H9 (cell line): ENCODE measurements at regions not wholly inside any gene's neighbourhood (a gene's known extent, or its start where the extent isn't known, plus 50 kb on each side); places are given as distances from the start of the nearest gene placed in this dataset.

Experiments
- DNase-seq: peaks from one replicate; pipeline ENCODE4 v3.0.0-alpha.2; 2017
- H2AFZ ChIP-seq: one replicate; pipeline ENCODE4 v1.6.1; 2013; ENCODE audit warnings: mild to moderate bottlenecking, low read length, control low read depth, moderate library complexity
- H2AK5ac ChIP-seq: 2 replicates; pipeline ENCODE4 v1.6.1; 2013; ENCODE audit warnings: low read length, control low read depth, mixed read lengths; ENCODE audit not compliant: insufficient read length
- H2BK120ac ChIP-seq: one replicate; pipeline ENCODE4 v1.6.1; 2013; ENCODE audit warnings: low read depth, mild to moderate bottlenecking, low read length, control low read depth, inconsistent platforms; ENCODE audit not compliant: poor library complexity, severe bottlenecking
- H2BK12ac ChIP-seq: 2 replicates; pipeline ENCODE4 v1.6.1; 2013; ENCODE audit warnings: low read length, control low read depth, mixed read lengths, low read depth; ENCODE audit not compliant: insufficient read length
- H2BK15ac ChIP-seq: 2 replicates; pipeline ENCODE4 v1.6.1; 2013; ENCODE audit warnings: low read depth, low read length, control low read depth
- H2BK20ac ChIP-seq: one replicate; pipeline ENCODE4 v1.6.1; 2013; ENCODE audit warnings: low read depth, mild to moderate bottlenecking, low read length, control low read depth, inconsistent platforms; ENCODE audit not compliant: poor library complexity, severe bottlenecking
- H2BK5ac ChIP-seq: 2 replicates; pipeline ENCODE4 v1.6.1; 2013; ENCODE audit warnings: low read length, control low read depth, mixed read lengths; ENCODE audit not compliant: insufficient read length
- H3K14ac ChIP-seq: 2 replicates; pipeline ENCODE4 v1.6.1; 2013; ENCODE audit warnings: low read length, control low read depth; ENCODE audit not compliant: insufficient read depth
- H3K18ac ChIP-seq: 2 replicates; pipeline ENCODE4 v1.6.1; 2013; ENCODE audit warnings: low read depth, mild to moderate bottlenecking, mixed read lengths, low read length, control low read depth; ENCODE audit not compliant: insufficient read length
- H3K23ac ChIP-seq: 2 replicates; pipeline ENCODE4 v1.6.1; 2013; ENCODE audit warnings: low read length, control low read depth, mixed read lengths, low read depth; ENCODE audit not compliant: insufficient read length
- H3K23me2 ChIP-seq: 2 replicates; pipeline ENCODE4 v1.6.1; 2013; ENCODE audit warnings: low read depth, mild to moderate bottlenecking, mixed read lengths, low read length, control low read depth; ENCODE audit not compliant: insufficient read length, poor library complexity, severe bottlenecking
- H3K27ac ChIP-seq: 2 replicates; pipeline ENCODE4 v1.5.1; 2013; ENCODE audit warnings: low read length, control low read depth, mixed read lengths, low read depth; ENCODE audit not compliant: insufficient read length
- H3K27me3 ChIP-seq: 2 replicates; pipeline ENCODE4 v1.6.1; 2013; ENCODE audit warnings: low read length, control low read depth, inconsistent platforms; ENCODE audit not compliant: insufficient read depth
- H3K4ac ChIP-seq: 2 replicates; pipeline ENCODE4 v1.6.1; 2013; ENCODE audit warnings: low read depth, mild to moderate bottlenecking, control low read depth, inconsistent platforms, low read length, moderate library complexity
- H3K4me1 ChIP-seq: 2 replicates; pipeline ENCODE4 v1.6.1; 2013; ENCODE audit warnings: low read length, control low read depth, inconsistent platforms; ENCODE audit not compliant: insufficient read depth
- H3K4me2 ChIP-seq: 2 replicates; pipeline ENCODE4 v1.6.1; 2013; ENCODE audit warnings: low read length, control low read depth, mixed read lengths; ENCODE audit not compliant: insufficient read length, insufficient read depth
- H3K56ac ChIP-seq: 2 replicates; pipeline ENCODE4 v1.6.1; 2013; ENCODE audit warnings: low read depth, mild to moderate bottlenecking, mixed read lengths, low read length, control low read depth; ENCODE audit not compliant: insufficient read length
- H3K79me1 ChIP-seq: 2 replicates; pipeline ENCODE4 v1.6.1; 2013; ENCODE audit warnings: low read depth, mild to moderate bottlenecking, moderate library complexity, low read length, control low read depth, inconsistent platforms; ENCODE audit not compliant: insufficient read depth, poor library complexity, severe bottlenecking
- H3K79me2 ChIP-seq: 2 replicates; pipeline ENCODE4 v1.6.1; 2013; ENCODE audit warnings: low read length, control low read depth, inconsistent platforms; ENCODE audit not compliant: insufficient read depth
- H3K9ac ChIP-seq: 2 replicates; pipeline ENCODE4 v1.6.1; 2013; ENCODE audit warnings: low read length, control low read depth, mixed read lengths; ENCODE audit not compliant: insufficient read length; ENCODE audit errors: extremely low read depth
- H3K9me3 ChIP-seq: one replicate; pipeline ENCODE4 v1.6.1; 2013; ENCODE audit warnings: low read depth, low read length, inconsistent platforms; ENCODE audit not compliant: control insufficient read depth
- H3T11ph ChIP-seq: one replicate; pipeline ENCODE4 v1.6.1; 2013; ENCODE audit warnings: mild to moderate bottlenecking, low read length, control low read depth, inconsistent platforms
- H4K20me1 ChIP-seq: one replicate; pipeline ENCODE4 v1.6.1; 2013; ENCODE audit not compliant: control insufficient read depth, insufficient read length, insufficient read depth
- H4K5ac ChIP-seq: 2 replicates; pipeline ENCODE4 v1.6.1; 2013; ENCODE audit warnings: low read depth, mild to moderate bottlenecking, mixed read lengths, low read length, control low read depth; ENCODE audit not compliant: insufficient read length
- H4K8ac ChIP-seq: replicated peaks from 2 replicates; pipeline ENCODE4 v1.6.1; 2013; ENCODE audit warnings: low read length, control low read depth, mixed read lengths, low read depth; ENCODE audit not compliant: insufficient read length
- H4K91ac ChIP-seq: 2 replicates; pipeline ENCODE4 v1.6.1; 2013; ENCODE audit warnings: low read depth, mild to moderate bottlenecking, moderate library complexity, mixed read lengths, low read length, control low read depth; ENCODE audit not compliant: insufficient read length
- H3K27ac Mint-ChIP-seq, 3 experiments: 2 replicates in 2 of 3; 3 replicates in 1 of 3; pipeline ENCODE4 v1.8.0; 2020 to 2021; ENCODE audit warnings: mixed read lengths in 3 of 3, mild to moderate bottlenecking in 1 of 3, moderate library complexity in 1 of 3
- H3K27me3 Mint-ChIP-seq: 2 replicates; pipeline ENCODE4 v1.8.0; 2021; ENCODE audit warnings: low read depth, mild to moderate bottlenecking, moderate library complexity, mixed read lengths
- H3K36me3 Mint-ChIP-seq, 3 experiments: 2 replicates in 2 of 3; 3 replicates in 1 of 3; pipeline ENCODE4 v1.8.0; 2020 to 2021; ENCODE audit warnings: low read depth in 3 of 3, mixed read lengths in 3 of 3; ENCODE audit not compliant: insufficient read depth in 1 of 3
- H3K4me1 Mint-ChIP-seq, 2 experiments: 2 replicates each; pipeline ENCODE4 v1.8.0; 2020; ENCODE audit warnings: mixed read lengths in 2 of 2
- H3K4me3 Mint-ChIP-seq, 2 experiments: 2 replicates in 1 of 2; 3 replicates in 1 of 2; pipeline ENCODE4 v1.8.0; 2020 to 2021; ENCODE audit warnings: mild to moderate bottlenecking in 2 of 2, mixed read lengths in 2 of 2, moderate library complexity in 1 of 2
- H3K9me3 Mint-ChIP-seq, 2 experiments: 2 replicates in 1 of 2; 3 replicates in 1 of 2; pipeline ENCODE4 v1.8.0; 2020; ENCODE audit warnings: mild to moderate bottlenecking in 2 of 2, mixed read lengths in 2 of 2, moderate library complexity in 1 of 2
- WGBS: extraction: QIAGEN DNeasy Blood & Tissue Kit; methylation state at CpG from one replicate; pipeline ENCODE4 v1.1.7; 2013; ENCODE audit warnings: missing lambda C conversion rate, low lambda C conversion rate, mixed read lengths; ENCODE audit not compliant: insufficient read length; ENCODE audit errors: extremely low coverage; 5-methylcytosine and 5-hydroxymethylcytosine counted together
- TF ChIP-seq, protein P1 (sequence below): fragments of 200-600 bp; sonication (generic); conservative IDR thresholded peaks from 3 replicates; pipeline ENCODE4 v1.8.0; 2021; ENCODE audit warnings: antibody characterized with exemption, mild to moderate bottlenecking

DNA sequence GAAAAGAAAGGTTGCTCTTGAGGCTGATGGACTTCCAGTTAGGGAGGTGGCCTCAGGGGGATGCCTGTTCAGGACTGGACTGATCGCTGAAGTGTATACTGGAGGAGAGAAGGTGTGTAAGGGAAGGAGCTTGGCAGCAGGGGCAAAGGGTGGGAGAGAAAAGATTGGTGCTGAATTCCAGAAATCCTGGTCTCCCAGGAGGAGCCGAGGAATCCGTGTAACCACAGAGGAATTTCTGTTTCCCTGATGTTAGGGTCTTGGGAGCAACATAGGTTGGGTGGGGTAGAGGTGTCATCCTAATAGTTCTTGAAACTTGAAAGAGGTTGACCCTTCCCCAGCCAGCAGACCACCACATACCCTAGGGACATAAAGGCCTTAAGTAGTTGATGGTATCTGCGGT is 88.9 kb upstream of the PTPN3 start:
- H2AK5ac ChIP-seq = no peak overlapping the region
- no peaks in the 10 kb centered on the region; a peak in 2 of 7 replicates for H3K36me3 Mint-ChIP-seq
- DNase-seq = no peak
- TF ChIP-seq, protein P1, sequence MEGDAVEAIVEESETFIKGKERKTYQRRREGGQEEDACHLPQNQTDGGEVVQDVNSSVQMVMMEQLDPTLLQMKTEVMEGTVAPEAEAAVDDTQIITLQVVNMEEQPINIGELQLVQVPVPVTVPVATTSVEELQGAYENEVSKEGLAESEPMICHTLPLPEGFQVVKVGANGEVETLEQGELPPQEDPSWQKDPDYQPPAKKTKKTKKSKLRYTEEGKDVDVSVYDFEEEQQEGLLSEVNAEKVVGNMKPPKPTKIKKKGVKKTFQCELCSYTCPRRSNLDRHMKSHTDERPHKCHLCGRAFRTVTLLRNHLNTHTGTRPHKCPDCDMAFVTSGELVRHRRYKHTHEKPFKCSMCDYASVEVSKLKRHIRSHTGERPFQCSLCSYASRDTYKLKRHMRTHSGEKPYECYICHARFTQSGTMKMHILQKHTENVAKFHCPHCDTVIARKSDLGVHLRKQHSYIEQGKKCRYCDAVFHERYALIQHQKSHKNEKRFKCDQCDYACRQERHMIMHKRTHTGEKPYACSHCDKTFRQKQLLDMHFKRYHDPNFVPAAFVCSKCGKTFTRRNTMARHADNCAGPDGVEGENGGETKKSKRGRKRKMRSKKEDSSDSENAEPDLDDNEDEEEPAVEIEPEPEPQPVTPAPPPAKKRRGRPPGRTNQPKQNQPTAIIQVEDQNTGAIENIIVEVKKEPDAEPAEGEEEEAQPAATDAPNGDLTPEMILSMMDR = no peak
- no peaks in the 10 kb centered on the region for H3K4me1 ChIP-seq
- H4K20me1 ChIP-seq = no peaks in the 10 kb centered on the region
- H3K9ac ChIP-seq = no peak overlapping the region
- no peaks in the 10 kb centered on the region for H3K23me2 ChIP-seq
- H2BK5ac ChIP-seq = no peak overlapping the region
- peaks cover 8 to 11% of the 10 kb centered on the region in 2 experiments; a peak in 4 of 5 replicates for H3K9me3 Mint-ChIP-seq
- H3K4ac ChIP-seq = no peak overlapping the region
- no peaks in the 10 kb centered on the region for H3K9me3 ChIP-seq
- H3K27me3 ChIP-seq = no peaks in the 10 kb centered on the region
- WGBS = no CpG with 5 or more reads among the region's 4 CpGs
- no peak overlapping the region for H2BK20ac ChIP-seq
- H2BK120ac ChIP-seq = no peak overlapping the region
- H3K27ac ChIP-seq = no peak overlapping the region
- H2AFZ ChIP-seq = no peak overlapping the region
- H4K8ac ChIP-seq = no peak overlapping the region
- H2BK15ac ChIP-seq = no peak overlapping the region
- no peak overlapping the region for H3K4me3 Mint-ChIP-seq
- 0 out of 4 replicates have a peak, but pooled peaks cover 0 to 1% of the 10 kb centered on the region in 2 experiments for H3K4me1 Mint-ChIP-seq
- H3K79me1 ChIP-seq = no peaks in the 10 kb centered on the region
- H3K18ac ChIP-seq = no peak overlapping the region
- peaks cover 2% of the 10 kb centered on the region for H3K27me3 Mint-ChIP-seq
- no peaks in the 10 kb centered on the region for H3K79me2 ChIP-seq
- H3K23ac ChIP-seq = no peak overlapping the region
- H3K27ac Mint-ChIP-seq = no peak overlapping the region
- no peak overlapping the region for H4K91ac ChIP-seq
- no peak overlapping the region for H3T11ph ChIP-seq
- H3K56ac ChIP-seq = no peak overlapping the region
- no peak overlapping the region for H3K4me2 ChIP-seq
- H2BK12ac ChIP-seq = no peak overlapping the region
- no peak overlapping the region for H3K14ac ChIP-seq
- H4K5ac ChIP-seq = no peak overlapping the region
